HG03045 (cell line): ENCODE measurements at regions not wholly inside any gene's neighbourhood (a gene's known extent, or its start where the extent isn't known, plus 50 kb on each side); places are given as distances from the start of the nearest gene placed in this dataset.

ENCODE experiments used
- ATAC-seq: cut with Tn5 transposase; IDR thresholded peaks from one replicate; pipeline ENCODE4 v1.9.1; 2021; ENCODE audit warnings: mild to moderate bottlenecking, moderate library complexity; ENCODE audit not compliant: unreplicated experiment

GRCh38 chr16:62665269-62665668, 629.0 kb upstream of the CDH8 start:
- ATAC-seq, result no peak

GRCh38 chr16:62664566-62664965, 628.3 kb upstream of the CDH8 start:
- ATAC-seq, result no peak

- no peak for ATAC-seq
These were observed 625.2 kb upstream of the CDH8 start for GRCh38 chr16:62661435-62661834.

- no peak for ATAC-seq
These were observed 620.9 kb upstream of the CDH8 start for GRCh38 chr16:62657116-62657515.

- no peak for ATAC-seq
These were observed 616.3 kb upstream of the CDH8 start for GRCh38 chr16:62652441-62653120.

GRCh38 chr16:62648256-62648655, 612.0 kb upstream of the CDH8 start:
- no peak for ATAC-seq

- ATAC-seq, result no peak
These were observed 608.0 kb upstream of the CDH8 start for GRCh38 chr16:62644030-62644812.

GRCh38 chr16:62642677-62643076, 606.4 kb upstream of the CDH8 start:
- no peak for ATAC-seq

- ATAC-seq, result no peak
These were observed 603.7 kb upstream of the CDH8 start for GRCh38 chr16:62639890-62640289.

GRCh38 chr16:62638964-62639870, 603.0 kb upstream of the CDH8 start:
- peak; percentile 75 for ATAC-seq

- ATAC-seq, result no peak
These were observed 602.2 kb upstream of the CDH8 start for GRCh38 chr16:62638324-62638911.

GRCh38 chr16:62625326-62625725, 589.1 kb upstream of the CDH8 start:
- no peak for ATAC-seq

- no peak for ATAC-seq
These were observed 584.0 kb upstream of the CDH8 start for GRCh38 chr16:62620275-62620674.

- ATAC-seq, result no peak
These were observed 579.3 kb upstream of the CDH8 start for GRCh38 chr16:62615526-62615925.

GRCh38 chr16:62610291-62610690, 574.1 kb upstream of the CDH8 start:
- no peak for ATAC-seq

GRCh38 chr16:62602790-62603189, 566.6 kb upstream of the CDH8 start:
- ATAC-seq, result no peak

- no peak for ATAC-seq
These were observed 561.6 kb upstream of the CDH8 start for GRCh38 chr16:62597875-62598274.

GRCh38 chr16:62596584-62596983, 560.3 kb upstream of the CDH8 start:
- no peak for ATAC-seq

GRCh38 chr16:62596125-62596524, 559.9 kb upstream of the CDH8 start:
- no peak for ATAC-seq

- ATAC-seq, result no peak
These were observed 550.1 kb upstream of the CDH8 start for GRCh38 chr16:62586128-62586862.
